SW 1271 (cell line): ENCODE measurements at regions not wholly inside any gene's neighbourhood (a gene's known extent, or its start where the extent isn't known, plus 50 kb on each side); places are given as distances from the start of the nearest gene placed in this dataset.
"Not testable (repeated sequence)": the region's sequence is repeated elsewhere in the genome, so short reads cannot be mapped to it uniquely, and the experiment has no call there.

Experiments used
- DNase-seq, 2 experiments: peaks; one replicate each; lab custom pipeline; 2025; lab: John Stamatoyannopoulos, UW

- DNase-seq: no peak
Measured at GRCh38 chr2:225821351-225821750, 421.8 kb downstream of the NYAP2 start.

GRCh38 chr2:225820826-225821225, 421.3 kb downstream of the NYAP2 start:
- DNase-seq: no peak

- DNase-seq: no peak
Measured at GRCh38 chr2:225814554-225814953, 415.0 kb downstream of the NYAP2 start.

- DNase-seq: no peak
Measured at GRCh38 chr2:225806105-225806504, 406.6 kb downstream of the NYAP2 start.

GRCh38 chr2:225802076-225802475, 402.6 kb downstream of the NYAP2 start:
- not testable (repeated sequence) for DNase-seq

GRCh38 chr2:225797394-225797793, 397.9 kb downstream of the NYAP2 start:
- DNase-seq: no peak

GRCh38 chr2:225794652-225795400, 395.3 kb downstream of the NYAP2 start:
- no peak for DNase-seq

GRCh38 chr2:225793736-225794550, 394.4 kb downstream of the NYAP2 start:
- DNase-seq: no peak

- no peak for DNase-seq
Measured at GRCh38 chr2:225788571-225789094, 389.1 kb downstream of the NYAP2 start.

GRCh38 chr2:225787497-225787896, 388.0 kb downstream of the NYAP2 start:
- no peak for DNase-seq

- no peak for DNase-seq
Measured at GRCh38 chr2:225781991-225782390, 382.5 kb downstream of the NYAP2 start.

- DNase-seq: no peak
Measured at GRCh38 chr2:225781145-225781544, 381.6 kb downstream of the NYAP2 start.

GRCh38 chr2:225779829-225780228, 380.3 kb downstream of the NYAP2 start:
- DNase-seq: no peak

GRCh38 chr2:225773148-225773547, 373.6 kb downstream of the NYAP2 start:
- no peak for DNase-seq

- DNase-seq: no peak
Measured at GRCh38 chr2:225771701-225772100, 372.2 kb downstream of the NYAP2 start.

- DNase-seq: no peak
Measured at GRCh38 chr2:225768741-225769140, 369.2 kb downstream of the NYAP2 start.

- DNase-seq: no peak
Measured at GRCh38 chr2:225766431-225766830, 366.9 kb downstream of the NYAP2 start.

- no peak for DNase-seq
Measured at GRCh38 chr2:225765820-225766219, 366.3 kb downstream of the NYAP2 start.

- no peak for DNase-seq
Measured at GRCh38 chr2:225764346-225764745, 364.8 kb downstream of the NYAP2 start.

- DNase-seq: no peak
Measured at GRCh38 chr2:225763711-225764110, 364.2 kb downstream of the NYAP2 start.

- DNase-seq: no peak
Measured at GRCh38 chr2:225761396-225761795, 361.9 kb downstream of the NYAP2 start.

GRCh38 chr2:225757248-225757647, 357.7 kb downstream of the NYAP2 start:
- DNase-seq: no peak

- no peak for DNase-seq
Measured at GRCh38 chr2:225756198-225756597, 356.7 kb downstream of the NYAP2 start.
